Right ventricle myocardium superior (tissue), 1 donor: ENCODE measurements at regions not wholly inside any gene's neighbourhood (a gene's known extent, or its start where the extent isn't known, plus 50 kb on each side); places are given as distances from the start of the nearest gene placed in this dataset.
A peak's percentile ranks its signal among the peaks of the same experiment; 100 is the strongest.

ENCODE experiments used
- ATAC-seq: fragments of 200-7000 bp; cut with Tn5 transposase; one replicate; pipeline ENCODE4 v1.9.1; 2020; ENCODE audit warnings: mild to moderate bottlenecking; ENCODE audit not compliant: poor library complexity
- DNase-seq: peaks from one replicate; pipeline ENCODE4 v3.0.0-alpha.2; 2020
- intact Hi-C: fragments of 100-400 bp; cut with DNase I; formaldehyde crosslinking; loops from one replicate; pipeline ENCODE4 v1.11.2; 2022
- donor health status: DM: no; HTN: yes; CAD: no; lungs with severe emphysema.

- ATAC-seq: no peak
- intact Hi-C loops: no loop called here
- DNase-seq: no peak
Measured at GRCh38 chr1:234713440-234713839, 103.5 kb upstream of the IRF2BP2 start.

GRCh38 chr1:234712891-234713305 lies 102.9 kb upstream of the IRF2BP2 start:
- intact Hi-C loops: no loop called here
- ATAC-seq (no peak), DNase-seq (no peak)

- DNase-seq: no peak
- intact Hi-C loops: no loop called here
- ATAC-seq: no peak
Measured at GRCh38 chr1:234710936-234711724, 101.2 kb upstream of the IRF2BP2 start.

- DNase-seq (peak; percentile 30), ATAC-seq (no peak)
- intact Hi-C loops: no loop called here
Measured at GRCh38 chr1:234710381-234710780, 100.4 kb upstream of the IRF2BP2 start.

- intact Hi-C loops: no loop called here
- peak; percentile 88 for ATAC-seq
- peak; percentile 70 for DNase-seq
Measured at GRCh38 chr1:234709473-234710228, 99.7 kb upstream of the IRF2BP2 start.

- intact Hi-C loops: no loop called here
- no peak for DNase-seq
- ATAC-seq: no peak
Measured at GRCh38 chr1:234708700-234709395, 98.9 kb upstream of the IRF2BP2 start.

- ATAC-seq: no peak
- intact Hi-C loops: no loop called here
- DNase-seq: no peak
Measured at GRCh38 chr1:234707641-234708040, 97.7 kb upstream of the IRF2BP2 start.

GRCh38 chr1:234706931-234707330 lies 97.0 kb upstream of the IRF2BP2 start:
- intact Hi-C loops: no loop called here

GRCh38 chr1:234706199-234706598 lies 96.2 kb upstream of the IRF2BP2 start:
- ATAC-seq (no peak), DNase-seq (no peak)
- intact Hi-C loops: no loop called here

More at GRCh38 chr1:234706931-234707330, 97.0 kb upstream of the IRF2BP2 start:
- DNase-seq (no peak), ATAC-seq (no peak)

GRCh38 chr1:234705615-234706014 lies 95.6 kb upstream of the IRF2BP2 start:
- DNase-seq (no peak), ATAC-seq (no peak)
- intact Hi-C loops: no loop called here

GRCh38 chr1:234704106-234704887 lies 94.3 kb upstream of the IRF2BP2 start:
- intact Hi-C loops: no loop called here
- DNase-seq (no peak), ATAC-seq (no peak)

- ATAC-seq (peak; percentile 86), DNase-seq (peak; percentile 70)
- intact Hi-C loops: no loop called here
Measured at GRCh38 chr1:234702342-234703000, 92.5 kb upstream of the IRF2BP2 start.

GRCh38 chr1:234701737-234702341 lies 91.9 kb upstream of the IRF2BP2 start:
- intact Hi-C loops: no loop called here
- DNase-seq (no peak), ATAC-seq (peak; percentile 78)

GRCh38 chr1:234699795-234700665 lies 90.1 kb upstream of the IRF2BP2 start:
- DNase-seq (no peak), ATAC-seq (peak; percentile 53)
- intact Hi-C loops: no loop called here

GRCh38 chr1:234698686-234699085 lies 88.7 kb upstream of the IRF2BP2 start:
- ATAC-seq (no peak), DNase-seq (no peak)
- intact Hi-C loops: no loop called here

GRCh38 chr1:234697741-234698140 lies 87.8 kb upstream of the IRF2BP2 start:
- ATAC-seq: no peak
- intact Hi-C loops: no loop called here
- no peak for DNase-seq

GRCh38 chr1:234697015-234697414 lies 87.0 kb upstream of the IRF2BP2 start:
- DNase-seq (no peak), ATAC-seq (no peak)
- intact Hi-C loops: no loop called here
